CD8-positive, alpha-beta memory T cell (primary cell): ENCODE measurements at regions not wholly inside any gene's neighbourhood (a gene's known extent, or its start where the extent isn't known, plus 50 kb on each side); places are given as distances from the start of the nearest gene placed in this dataset.

ENCODE experiments used
- CTCF ChIA-PET: fragments of 350-600 bp; sonication (Branson Sonifier 250); formaldehyde crosslinking; loops from one replicate; lab custom pipeline; 2021; ENCODE audit warnings: antibody characterized with exemption; lab: Charles Lee
- POLR2A ChIA-PET: fragments of 350-600 bp; sonication (Branson Sonifier 250); formaldehyde crosslinking; loops from one replicate; lab custom pipeline; 2021; ENCODE audit warnings: antibody characterized with exemption; lab: Charles Lee
- DNase-seq, 5 donors: peaks; one replicate each; pipeline versions ENCODE4 v3.0.0 to v3.0.0-alpha.2; 2020 to 2022; ENCODE audit warnings: mixed read lengths in 1 of 5
- H3K27ac ChIP-seq: one replicate; pipeline ENCODE4 v1.7.0; 2013; ENCODE audit warnings: low read depth, mild to moderate bottlenecking, low read length, moderate library complexity
- H3K27me3 ChIP-seq: 2 replicates; pipeline ENCODE4 v1.7.0; 2013; ENCODE audit warnings: low read length, mild to moderate bottlenecking; ENCODE audit not compliant: insufficient read depth, poor library complexity, severe bottlenecking
- H3K36me3 ChIP-seq: 2 replicates; pipeline ENCODE4 v1.7.0; 2013; ENCODE audit warnings: mild to moderate bottlenecking, low read length, moderate library complexity; ENCODE audit not compliant: insufficient read depth
- H3K4me1 ChIP-seq: 2 replicates; pipeline ENCODE4 v1.7.0; 2013; ENCODE audit warnings: mild to moderate bottlenecking, low read length, moderate library complexity; ENCODE audit not compliant: insufficient read depth
- H3K4me3 ChIP-seq: 2 replicates; pipeline ENCODE4 v1.7.0; 2013; ENCODE audit warnings: mild to moderate bottlenecking, low read length
- H3K9me3 ChIP-seq: 2 replicates; pipeline ENCODE4 v1.7.0; 2013; ENCODE audit warnings: mild to moderate bottlenecking, low read length
- H3K27ac Mint-ChIP-seq, 8 donors: one replicate each; pipeline ENCODE4 v1.8.0; 2020 to 2021; ENCODE audit warnings: mixed read lengths in 8 of 8, mild to moderate bottlenecking in 6 of 8, inconsistent platforms in 3 of 8, moderate library complexity in 3 of 8
- H3K27me3 Mint-ChIP-seq, 2 donors: one replicate each; pipeline ENCODE4 v1.8.0; 2020 to 2021; ENCODE audit warnings: mixed read lengths in 2 of 2, mild to moderate bottlenecking in 1 of 2, moderate library complexity in 1 of 2
- H3K36me3 Mint-ChIP-seq, 3 donors: one replicate each; pipeline ENCODE4 v1.8.0; 2020 to 2021; ENCODE audit warnings: mixed read lengths in 3 of 3, inconsistent platforms in 1 of 3, mild to moderate bottlenecking in 1 of 3
- H3K4me1 Mint-ChIP-seq, 3 donors: one replicate each; pipeline ENCODE4 v1.8.0; 2020 to 2021; ENCODE audit warnings: mixed read lengths in 3 of 3, inconsistent platforms in 1 of 3, mild to moderate bottlenecking in 1 of 3
- H3K4me3 Mint-ChIP-seq, 7 donors: one replicate each; pipeline ENCODE4 v1.8.0; 2020 to 2021; ENCODE audit warnings: mixed read lengths in 7 of 7, mild to moderate bottlenecking in 6 of 7, moderate library complexity in 4 of 7, inconsistent platforms in 2 of 7
- H3K9me3 Mint-ChIP-seq, 5 donors: one replicate each; pipeline ENCODE4 v1.8.0; 2020 to 2022; ENCODE audit warnings: mixed read lengths in 5 of 5, mild to moderate bottlenecking in 3 of 5, moderate library complexity in 2 of 5, inconsistent platforms in 1 of 5

DNA sequence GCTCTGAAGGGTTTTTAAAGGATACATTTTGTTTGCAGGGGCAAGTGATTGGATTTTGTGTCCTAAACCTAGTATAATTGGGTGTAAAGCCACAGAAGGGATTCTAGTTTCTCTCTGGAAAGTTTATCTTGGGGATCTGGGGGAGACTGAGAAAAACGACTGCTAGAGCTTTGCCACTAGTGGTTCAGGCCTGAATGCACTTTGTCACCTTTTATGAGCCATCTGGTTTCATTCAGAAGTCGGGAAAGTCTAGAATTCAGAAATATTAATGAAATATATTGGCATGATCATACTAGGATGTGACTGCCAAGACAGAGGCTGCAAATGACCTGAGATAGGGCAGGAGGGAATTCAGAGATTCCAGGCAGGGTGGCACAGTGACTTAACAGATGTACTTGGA is 111.5 kb upstream of the KCNK2 start:
- no peak overlapping the region for H3K27ac Mint-ChIP-seq
- H3K9me3 ChIP-seq = no peaks in the 10 kb centered on the region
- peaks cover 0 to 24% (median 2%) of the 10 kb centered on the region in 5 donors for H3K9me3 Mint-ChIP-seq
- H3K4me1 ChIP-seq = no peaks in the 10 kb centered on the region
- ChIA-PET POLR2A (no interaction called here), CTCF (no interaction called here)
- H3K27me3 Mint-ChIP-seq = peaks cover 0 to 2% of the 10 kb centered on the region in 2 donors
- H3K36me3 ChIP-seq = no peaks in the 10 kb centered on the region
- no peaks in the 10 kb centered on the region for H3K27me3 ChIP-seq
- no peak overlapping the region for H3K4me3 Mint-ChIP-seq
- no peak overlapping the region for H3K4me3 ChIP-seq
- no peaks in the 10 kb centered on the region for H3K36me3 Mint-ChIP-seq
- no peak for DNase-seq
- H3K4me1 Mint-ChIP-seq = no peaks in the 10 kb centered on the region
- no peak overlapping the region for H3K27ac ChIP-seq

DNA sequence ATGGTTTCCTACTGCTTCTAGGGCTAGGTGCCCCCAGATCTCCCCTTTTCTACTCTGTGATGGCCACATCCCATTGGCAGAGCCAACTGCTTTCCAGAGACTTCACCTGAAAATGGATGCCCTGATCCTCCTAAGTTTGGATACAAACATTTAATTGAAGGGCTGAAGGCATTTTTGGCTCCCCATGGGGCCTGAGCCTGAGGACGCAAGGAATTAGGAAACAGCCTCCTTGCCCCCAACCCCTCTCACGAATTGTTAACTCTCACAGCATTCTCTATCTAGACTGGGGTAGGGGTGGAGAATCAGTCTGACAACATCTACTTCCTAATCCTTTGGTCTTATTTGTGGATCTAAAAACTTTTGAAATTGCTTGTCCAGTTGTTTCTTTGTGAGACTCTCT is 108.5 kb upstream of the KCNK2 start:
- no peak for DNase-seq
- no peaks in the 10 kb centered on the region for H3K36me3 Mint-ChIP-seq
- peaks cover 0 to 20% (median 3%) of the 10 kb centered on the region in 5 donors for H3K9me3 Mint-ChIP-seq
- Histone ChIP-seq H3K27ac (no peak overlapping the region), H3K4me3 (no peak overlapping the region), H3K4me1 (no peaks in the 10 kb centered on the region), H3K27me3 (no peaks in the 10 kb centered on the region), H3K36me3 (no peaks in the 10 kb centered on the region), H3K9me3 (no peaks in the 10 kb centered on the region)
- no peaks in the 10 kb centered on the region for H3K27me3 Mint-ChIP-seq
- H3K27ac Mint-ChIP-seq = no peak overlapping the region
- ChIA-PET POLR2A (no interaction called here), CTCF (no interaction called here)
- no peak overlapping the region for H3K4me3 Mint-ChIP-seq
- H3K4me1 Mint-ChIP-seq = no peaks in the 10 kb centered on the region

DNA sequence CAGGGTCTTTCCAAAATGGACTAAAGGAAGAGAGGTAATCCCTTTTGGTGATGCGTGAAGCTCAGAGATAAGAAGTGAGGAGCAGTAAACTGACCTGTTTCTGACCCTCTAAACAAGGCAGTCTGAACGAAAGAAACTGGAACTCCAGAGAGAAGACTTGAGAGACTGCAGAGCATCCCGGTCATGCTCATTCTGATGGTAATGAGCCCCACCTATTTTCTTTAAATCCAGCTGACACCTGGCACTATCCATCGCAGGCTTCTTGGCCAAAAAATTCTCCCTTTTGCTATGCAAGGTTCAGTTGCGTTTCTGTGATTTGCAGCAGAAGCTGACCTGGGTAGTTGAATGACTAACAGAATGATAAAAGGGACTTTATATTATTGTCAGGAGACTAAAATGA is 105.9 kb upstream of the KCNK2 start:
- Histone ChIP-seq H3K4me1 (no peaks in the 10 kb centered on the region), H3K27ac (no peak overlapping the region), H3K4me3 (no peak overlapping the region), H3K9me3 (no peaks in the 10 kb centered on the region), H3K36me3 (no peaks in the 10 kb centered on the region), H3K27me3 (no peaks in the 10 kb centered on the region)
- ChIA-PET POLR2A (no interaction called here), CTCF (no interaction called here)
- H3K4me1 Mint-ChIP-seq = no peaks in the 10 kb centered on the region
- no peak overlapping the region for H3K4me3 Mint-ChIP-seq
- H3K27ac Mint-ChIP-seq = no peak overlapping the region
- no peak for DNase-seq
- H3K27me3 Mint-ChIP-seq = no peaks in the 10 kb centered on the region
- no peaks in the 10 kb centered on the region for H3K36me3 Mint-ChIP-seq
- peaks cover 0 to 17% (median 3%) of the 10 kb centered on the region in 5 donors for H3K9me3 Mint-ChIP-seq

DNA sequence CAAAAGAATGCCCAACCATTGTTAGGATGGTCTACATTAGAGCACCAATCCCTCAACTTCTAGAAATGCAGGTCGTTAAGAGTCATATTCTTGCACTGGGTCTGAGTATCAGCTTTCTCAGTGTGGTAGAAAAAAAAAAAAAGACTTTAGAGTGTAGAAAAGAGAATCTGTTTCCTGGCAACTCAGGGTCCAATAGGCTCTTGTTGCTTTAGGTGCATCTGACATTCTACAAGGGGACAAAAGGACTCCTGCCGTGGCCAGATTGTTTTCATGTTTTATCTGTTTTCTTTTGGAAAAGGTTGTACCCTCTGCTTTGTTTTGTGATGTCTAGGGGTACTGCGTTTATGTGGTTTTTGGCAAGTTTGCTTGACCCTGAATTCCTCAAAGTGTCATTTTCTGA is 105.4 kb upstream of the KCNK2 start:
- CTCF ChIA-PET = no interaction called here

GRCh38 chr1:214977700-214978374 is 104.7 kb upstream of the KCNK2 start:
- no peaks in the 10 kb centered on the region for H3K4me1 ChIP-seq
- H3K36me3 ChIP-seq = no peaks in the 10 kb centered on the region
- H3K9me3 ChIP-seq = no peaks in the 10 kb centered on the region
- CTCF ChIA-PET = no interaction called here
- no peak overlapping the region for H3K27ac ChIP-seq
- Mint-ChIP-seq H3K9me3 (peaks cover 0 to 16% (median under 1%) of the 10 kb centered on the region in 5 donors), H3K4me3 (no peak overlapping the region), H3K27ac (no peak overlapping the region), H3K36me3 (no peaks in the 10 kb centered on the region), H3K27me3 (no peaks in the 10 kb centered on the region), H3K4me1 (no peaks in the 10 kb centered on the region)
- POLR2A ChIA-PET = no interaction called here
- H3K4me3 ChIP-seq = no peak overlapping the region
- no peak for DNase-seq
- no peaks in the 10 kb centered on the region for H3K27me3 ChIP-seq

More for the DNA sequence above, 105.4 kb upstream of the KCNK2 start:
- POLR2A ChIA-PET = no interaction called here
- no peak overlapping the region for H3K27ac ChIP-seq
- no peaks in the 10 kb centered on the region for H3K4me1 ChIP-seq
- Mint-ChIP-seq H3K27ac (no peak overlapping the region), H3K36me3 (no peaks in the 10 kb centered on the region), H3K4me3 (no peak overlapping the region), H3K9me3 (peaks cover 0 to 18% (median 3%) of the 10 kb centered on the region in 5 donors), H3K27me3 (no peaks in the 10 kb centered on the region), H3K4me1 (no peaks in the 10 kb centered on the region)
- no peaks in the 10 kb centered on the region for H3K27me3 ChIP-seq
- no peaks in the 10 kb centered on the region for H3K36me3 ChIP-seq
- H3K9me3 ChIP-seq = no peaks in the 10 kb centered on the region
- H3K4me3 ChIP-seq = no peak overlapping the region
- no peak for DNase-seq

DNA sequence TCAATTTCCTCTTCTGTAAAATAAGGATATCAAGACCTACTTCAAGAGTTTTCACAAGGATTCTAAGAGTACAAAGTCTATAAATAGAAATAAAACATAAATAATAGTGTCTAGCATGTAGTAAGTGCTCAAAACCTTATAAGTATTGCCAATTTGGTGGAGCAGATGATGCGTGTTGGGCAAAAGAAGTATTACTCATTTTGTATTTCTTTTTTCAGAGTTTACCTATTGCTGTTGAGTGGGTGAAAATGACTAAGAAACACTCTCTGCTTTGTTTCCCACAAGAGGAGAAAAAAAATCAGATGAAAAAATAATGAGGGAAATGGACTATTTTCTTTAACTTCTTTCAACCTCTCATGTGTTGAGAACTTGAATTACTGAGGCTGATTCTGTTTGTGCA is 103.3 kb upstream of the KCNK2 start:
- Mint-ChIP-seq H3K36me3 (no peaks in the 10 kb centered on the region), H3K27me3 (no peaks in the 10 kb centered on the region), H3K27ac (no peak overlapping the region), H3K4me1 (no peaks in the 10 kb centered on the region), H3K4me3 (no peak overlapping the region), H3K9me3 (peaks cover 5 to 18% (median 7%) of the 10 kb centered on the region in 5 donors)
- ChIA-PET POLR2A (no interaction called here), CTCF (no interaction called here)
- H3K36me3 ChIP-seq = no peaks in the 10 kb centered on the region
- H3K4me3 ChIP-seq = no peak overlapping the region
- H3K9me3 ChIP-seq = no peaks in the 10 kb centered on the region
- no peaks in the 10 kb centered on the region for H3K27me3 ChIP-seq
- DNase-seq = no peak
- H3K4me1 ChIP-seq = no peaks in the 10 kb centered on the region
- no peak overlapping the region for H3K27ac ChIP-seq

GRCh38 chr1:214980921-214981320 is 101.6 kb upstream of the KCNK2 start:
- no peaks in the 10 kb centered on the region for H3K27me3 ChIP-seq
- Mint-ChIP-seq H3K9me3 (peaks cover 6 to 9% (median 8%) of the 10 kb centered on the region in 5 donors), H3K36me3 (no peaks in the 10 kb centered on the region), H3K4me1 (no peaks in the 10 kb centered on the region), H3K4me3 (no peak overlapping the region), H3K27me3 (no peaks in the 10 kb centered on the region), H3K27ac (no peak overlapping the region)
- H3K4me1 ChIP-seq = no peaks in the 10 kb centered on the region
- no peak for DNase-seq
- POLR2A ChIA-PET = no interaction called here
- H3K36me3 ChIP-seq = no peaks in the 10 kb centered on the region
- H3K4me3 ChIP-seq = no peak overlapping the region
- no peaks in the 10 kb centered on the region for H3K9me3 ChIP-seq
- CTCF ChIA-PET = no interaction called here
- H3K27ac ChIP-seq = no peak overlapping the region

- Histone ChIP-seq H3K27me3 (no peaks in the 10 kb centered on the region), H3K4me1 (no peaks in the 10 kb centered on the region), H3K4me3 (no peak overlapping the region), H3K36me3 (no peaks in the 10 kb centered on the region), H3K9me3 (no peaks in the 10 kb centered on the region), H3K27ac (no peak overlapping the region)
- H3K27ac Mint-ChIP-seq = no peak overlapping the region
- POLR2A ChIA-PET = no interaction called here
- no peak for DNase-seq
- CTCF ChIA-PET = no interaction called here
- peaks cover 0 to 2% (median 0%) of the 10 kb centered on the region in 3 donors for H3K36me3 Mint-ChIP-seq
- no peaks in the 10 kb centered on the region for H3K27me3 Mint-ChIP-seq
- no peak overlapping the region for H3K4me3 Mint-ChIP-seq
- H3K4me1 Mint-ChIP-seq = no peaks in the 10 kb centered on the region
- peaks cover 6 to 13% (median 12%) of the 10 kb centered on the region in 5 donors for H3K9me3 Mint-ChIP-seq
Observed at GRCh38 chr1:214983126-214983869, 99.2 kb upstream of the KCNK2 start.
